SK-N-SH treated with all-trans-retinoic acid at 6 μM for 48 hours (cell line): ENCODE measurements at regions not wholly inside any gene's neighbourhood (a gene's known extent, or its start where the extent isn't known, plus 50 kb on each side); places are given as distances from the start of the nearest gene placed in this dataset.

Source experiments
- CREB5 ChIP-seq: fragments of 250-450 bp; sonication (Bioruptor Pico); IDR thresholded peaks from 2 replicates; pipeline ENCODE4 v1.5.1; 2020; ENCODE audit warnings: low read depth, mild to moderate bottlenecking, moderate library complexity
- CSDC2 ChIP-seq: fragments of 250-450 bp; sonication (Bioruptor Pico); IDR thresholded peaks from 2 replicates; pipeline ENCODE4 v1.5.0; 2020; ENCODE audit warnings: mild to moderate bottlenecking, moderate library complexity
- GLIS3 ChIP-seq: fragments of 250-450 bp; sonication (Bioruptor Pico); IDR thresholded peaks from 2 replicates; pipeline ENCODE4 v1.5.0; 2020; ENCODE audit warnings: mild to moderate bottlenecking, moderate library complexity
- PATZ1 ChIP-seq: fragments of 250-450 bp; sonication (Bioruptor Pico); IDR thresholded peaks from 2 replicates; pipeline ENCODE4 v1.8.0; 2020; ENCODE audit warnings: mild to moderate bottlenecking, moderate library complexity, borderline replicate concordance
- PPARA ChIP-seq: fragments of 250-450 bp; sonication (Bioruptor Pico); IDR thresholded peaks from 2 replicates; pipeline ENCODE4 v1.5.0; 2020; ENCODE audit warnings: mild to moderate bottlenecking, borderline replicate concordance
- ZC3H10 ChIP-seq: fragments of 250-450 bp; sonication (Bioruptor Pico); IDR thresholded peaks from 2 replicates; pipeline ENCODE4 v1.5.1; 2021; ENCODE audit warnings: mild to moderate bottlenecking, moderate library complexity
- ZFP30 ChIP-seq: fragments of 450-650 bp; formaldehyde crosslinking; IDR thresholded peaks from 2 replicates; pipeline ENCODE4 v1.5.0; 2022; ENCODE audit warnings: mild to moderate bottlenecking, moderate library complexity

GRCh38 chr6:56796196-56796532, 153.5 kb upstream of the DST start:
- peak; percentile 78; the same call in 1 of the 2 replicates for TF ChIP-seq ZC3H10 (CRISPR knock-in tag)
- TF ChIP-seq PPARA (CRISPR knock-in tag), result no peak
- TF ChIP-seq ZFP30, result no peak
- no peak for TF ChIP-seq PATZ1
- no peak for TF ChIP-seq CSDC2
- TF ChIP-seq GLIS3, result no peak
- no peak for TF ChIP-seq CREB5
